ENCODE measurements at regions not wholly inside any gene's neighbourhood (a gene's known extent, or its start where the extent isn't known, plus 50 kb on each side); places are given as distances from the start of the nearest gene placed in this dataset.

DNA sequence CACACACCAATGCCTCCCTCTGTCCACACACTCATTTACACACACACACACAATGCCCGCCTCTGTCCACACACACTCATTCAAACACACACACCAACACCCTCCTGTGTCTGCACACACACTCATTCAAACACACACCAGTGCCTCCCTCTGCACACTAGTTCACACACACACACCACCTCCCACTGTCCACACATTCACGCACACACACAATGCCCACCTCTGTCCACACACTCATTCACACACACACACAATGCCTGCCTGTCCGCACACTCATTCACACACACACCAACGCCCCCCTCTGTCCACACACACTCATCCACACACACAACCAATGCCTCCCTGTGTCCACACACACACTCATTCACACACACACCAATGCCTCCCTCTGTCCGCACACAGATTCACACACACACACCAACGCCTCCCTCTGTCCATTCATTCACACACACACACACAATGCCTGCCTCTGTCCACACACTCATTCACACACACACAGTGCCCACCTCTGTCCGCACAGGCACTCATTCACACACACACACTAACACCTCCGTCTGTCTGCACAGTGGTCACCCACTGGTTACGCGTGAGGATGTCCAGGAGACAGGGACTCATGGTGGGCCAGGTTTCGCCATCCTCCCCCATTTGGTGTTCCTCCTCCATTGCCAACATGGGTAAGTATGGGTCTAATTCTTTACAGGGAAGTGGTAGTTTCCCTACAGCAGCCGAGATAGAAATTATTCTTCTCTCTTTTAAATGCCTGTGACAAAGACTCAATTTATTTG is 62.4 kb upstream of the THBS2 start:
- Histone ChIP-seq H3K36me3 (replicated peaks; ENCODE audit: control insufficient read depth, insufficient read depth, low read length) (no peaks in the 10 kb centered on the region), H3K4me3 (ENCODE audit: insufficient read depth, low read depth, low read length) (no peak overlapping the region), H3K27me3 (ENCODE audit: control insufficient read depth, insufficient read depth, low read length) (no peaks in the 10 kb centered on the region)
- no peak for DNase-seq

GRCh38 chr6:169313347-169314010 is 59.8 kb upstream of the THBS2 start:
- Histone ChIP-seq H3K4me3 (ENCODE audit: insufficient read depth, low read depth, low read length) (no peak overlapping the region), H3K36me3 (replicated peaks; ENCODE audit: control insufficient read depth, insufficient read depth, low read length) (no peaks in the 10 kb centered on the region), H3K27me3 (ENCODE audit: control insufficient read depth, insufficient read depth, low read length) (no peaks in the 10 kb centered on the region)
- DNase-seq: no peak

- Histone ChIP-seq H3K36me3 (replicated peaks; ENCODE audit: control insufficient read depth, insufficient read depth, low read length) (no peaks in the 10 kb centered on the region), H3K27me3 (ENCODE audit: control insufficient read depth, insufficient read depth, low read length) (no peaks in the 10 kb centered on the region), H3K4me3 (ENCODE audit: insufficient read depth, low read depth, low read length) (no peak overlapping the region)
- DNase-seq: no peak
These were observed 59.2 kb upstream of the THBS2 start for GRCh38 chr6:169312658-169313346.

GRCh38 chr6:169310983-169311382 is 57.3 kb upstream of the THBS2 start:
- no peak for DNase-seq
- no peaks in the 10 kb centered on the region for H3K27me3 ChIP-seq (ENCODE audit: control insufficient read depth, insufficient read depth, low read length)
- no peaks in the 10 kb centered on the region for H3K36me3 ChIP-seq (replicated peaks; ENCODE audit: control insufficient read depth, insufficient read depth, low read length)
- H3K4me3 ChIP-seq (ENCODE audit: insufficient read depth, low read depth, low read length): no peak overlapping the region

All from H7 (cell line).